T-helper 1 cell (primary cell): ENCODE measurements at regions not wholly inside any gene's neighbourhood (a gene's known extent, or its start where the extent isn't known, plus 50 kb on each side); places are given as distances from the start of the nearest gene placed in this dataset.
A peak's percentile ranks its signal among the peaks of the same experiment; 100 is the strongest.
"Not testable (repeated sequence)": the region's sequence is repeated elsewhere in the genome, so short reads cannot be mapped to it uniquely, and the experiment has no call there.

Experiments
- DNase-seq, 5 donors: peaks; one replicate each; pipeline ENCODE4 v3.0.0-alpha.2; 2012 to 2020

DNA sequence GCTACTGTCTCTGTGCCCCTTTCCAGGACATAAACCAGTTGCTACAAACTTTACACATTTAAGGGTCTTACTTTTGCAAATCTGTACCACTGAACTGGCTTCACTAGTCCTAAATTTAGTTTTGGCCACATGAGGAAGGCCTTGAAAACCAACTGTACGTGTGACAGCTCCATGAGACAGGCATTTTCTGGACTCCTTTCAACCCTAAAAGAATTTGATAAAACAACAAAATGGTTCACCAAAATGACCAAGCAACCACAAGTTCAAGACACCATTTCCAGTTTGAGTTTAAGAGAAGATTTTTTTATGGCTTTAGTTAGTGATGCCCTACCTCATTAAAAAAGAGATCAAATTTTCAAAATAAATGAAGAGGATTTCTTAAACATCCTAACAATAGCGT, 246.4 kb downstream of the ZNF674 start:
- DNase-seq: no peak

GRCh38 chrX:46295963-46296362, 249.3 kb downstream of the ZNF674 start:
- no peak for DNase-seq

GRCh38 chrX:46294234-46294633, 251.0 kb downstream of the ZNF674 start:
- no peak for DNase-seq

DNA sequence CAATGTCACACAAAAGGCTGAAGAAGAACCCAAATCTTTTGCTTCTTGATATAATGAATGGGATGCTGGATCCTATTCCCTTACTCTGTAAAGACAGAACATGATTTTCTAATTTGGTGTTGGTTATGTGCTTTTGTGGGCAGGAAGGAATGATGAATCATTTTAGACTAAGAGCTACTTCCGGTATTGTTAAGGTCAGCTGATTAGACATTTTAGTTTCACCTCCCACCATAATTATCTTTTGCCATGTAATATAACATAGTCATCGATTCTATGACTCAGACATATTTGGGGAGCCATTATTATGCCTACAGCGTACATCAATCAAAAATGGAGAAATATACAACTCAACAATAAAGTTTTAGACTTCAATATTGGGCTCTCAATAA, 265.3 kb downstream of the ZNF674 start:
- peak in 1 of 5 donors; percentile 68 for DNase-seq

GRCh38 chrX:46279214-46279924, 265.9 kb downstream of the ZNF674 start:
- DNase-seq: peak in 1 of 5 donors; percentile 49

DNA sequence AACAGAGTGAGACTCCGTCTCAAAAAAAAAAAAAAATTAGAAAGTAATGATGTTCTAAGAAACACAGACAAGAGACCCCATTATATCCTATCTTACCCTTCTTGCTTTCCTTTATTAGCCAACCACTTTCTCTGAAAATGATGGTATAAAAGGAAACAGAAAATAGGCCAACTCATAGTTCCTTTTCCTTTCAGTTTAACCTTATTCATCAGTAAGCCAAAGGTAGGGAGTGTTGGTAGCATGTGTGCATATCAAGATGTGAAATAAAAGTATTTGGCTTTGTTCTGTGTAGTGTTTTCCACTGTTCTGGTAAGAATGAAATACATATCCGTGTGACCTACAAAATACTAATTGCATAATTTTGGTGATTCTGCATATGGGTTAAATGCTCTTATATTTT, 266.6 kb downstream of the ZNF674 start:
- peak in 1 of 5 donors; percentile 12 for DNase-seq

DNA sequence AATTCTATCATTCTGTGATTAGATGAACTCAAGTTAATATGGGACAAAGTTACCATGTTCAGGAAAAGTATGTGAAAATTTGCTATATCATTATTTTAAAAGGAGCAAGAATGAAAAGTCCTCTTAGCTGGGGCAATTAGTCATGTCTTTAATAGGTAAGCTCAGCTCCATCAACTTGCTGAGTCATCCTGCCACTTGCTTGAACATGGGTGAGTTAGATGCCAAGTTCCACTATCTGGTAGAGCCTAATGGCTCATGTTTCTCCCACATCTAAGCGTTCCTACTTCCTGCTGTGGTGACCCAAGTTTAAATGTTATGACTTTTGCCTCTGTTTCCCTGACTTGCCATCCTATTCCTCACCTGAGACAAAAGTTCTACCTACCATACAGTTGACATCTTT, 276.8 kb downstream of the ZNF674 start:
- peak in 1 of 5 donors; percentile 35 for DNase-seq

- DNase-seq: no peak
These were observed 281.7 kb downstream of the ZNF674 start for GRCh38 chrX:46263494-46263893.

GRCh38 chrX:46262304-46262703, 282.9 kb downstream of the ZNF674 start:
- no peak for DNase-seq

- DNase-seq: no peak
These were observed 284.7 kb downstream of the ZNF674 start for GRCh38 chrX:46260499-46260898.

DNA sequence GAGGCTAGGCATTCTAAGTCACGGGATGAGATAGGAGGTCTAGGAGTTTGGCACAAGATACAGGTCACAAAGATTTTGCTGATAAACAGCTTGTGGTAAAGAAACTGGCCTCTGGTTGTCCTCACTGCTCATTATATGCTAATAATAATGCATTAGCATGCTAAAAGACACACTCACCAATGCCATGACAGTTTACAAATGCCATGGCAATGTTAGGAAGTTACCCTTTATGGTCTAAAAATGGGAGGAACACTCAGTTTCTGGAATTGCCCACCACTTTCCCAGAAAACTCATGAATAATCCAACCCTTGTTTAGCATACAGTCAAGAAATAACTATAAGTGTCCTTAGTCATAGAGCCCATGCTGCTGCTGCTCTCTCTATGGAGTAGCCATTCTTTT, 286.9 kb downstream of the ZNF674 start:
- no peak for DNase-seq

DNA sequence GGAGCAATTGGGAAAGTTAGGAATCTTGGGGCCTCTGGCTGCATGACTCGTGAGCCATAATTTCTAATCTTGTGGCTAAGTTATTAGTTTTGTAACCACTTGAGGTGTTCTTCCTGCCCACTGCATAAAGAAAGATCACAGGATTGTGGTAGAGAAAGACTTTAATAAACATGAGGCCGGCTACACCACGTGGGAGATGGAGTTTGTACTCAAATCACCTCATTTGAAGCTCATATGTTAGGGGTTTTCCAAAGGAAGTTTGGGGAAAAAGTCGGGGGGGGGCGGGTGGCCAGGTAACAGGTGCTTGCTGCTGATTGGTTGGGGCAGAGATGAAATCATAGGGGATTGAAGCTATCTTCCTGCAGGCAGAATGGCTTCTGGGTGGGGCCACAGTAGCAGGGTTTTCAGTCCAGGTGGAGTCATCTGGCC, 287.8 kb downstream of the ZNF674 start:
- no peak for DNase-seq

DNA sequence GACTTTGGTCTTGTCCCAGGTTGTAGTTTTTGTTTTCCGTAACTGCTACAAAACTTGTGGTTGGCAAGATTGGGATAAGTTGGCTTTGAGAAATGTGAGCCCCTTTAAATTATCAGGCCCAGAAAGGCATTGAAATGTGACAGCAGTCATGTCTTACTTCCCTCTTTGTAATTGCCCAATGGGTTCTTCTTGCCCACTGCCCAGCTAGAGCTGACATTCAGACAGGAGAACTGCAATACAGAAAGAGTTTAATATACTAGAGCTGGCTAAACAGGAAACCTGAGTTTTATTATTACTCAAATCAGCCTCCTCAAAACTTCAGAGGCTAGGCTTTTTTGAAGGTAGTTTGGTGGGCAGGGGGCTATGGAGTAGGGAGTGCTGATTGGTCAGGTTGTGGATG, 288.3 kb downstream of the ZNF674 start:
- no peak for DNase-seq

DNA sequence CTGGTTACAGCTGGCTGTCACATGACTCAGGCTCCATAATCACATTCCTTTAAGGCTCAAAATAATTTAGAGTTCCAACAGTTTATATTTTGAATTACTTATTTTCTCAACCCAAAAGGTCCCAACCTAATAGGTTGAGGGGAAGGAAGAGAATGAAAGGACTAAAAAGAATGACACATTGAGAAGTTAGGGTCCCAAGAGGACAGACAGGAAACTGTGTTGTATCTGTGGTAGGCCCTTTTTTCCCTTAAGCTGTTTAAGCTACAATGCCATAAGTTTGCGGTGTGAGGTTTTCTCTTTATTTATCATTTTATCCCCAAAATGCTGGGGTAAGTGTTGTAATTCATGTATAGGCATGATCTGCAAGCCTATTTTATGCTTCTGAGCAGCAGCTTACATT, 290.2 kb downstream of the ZNF674 start:
- DNase-seq: no peak

DNA sequence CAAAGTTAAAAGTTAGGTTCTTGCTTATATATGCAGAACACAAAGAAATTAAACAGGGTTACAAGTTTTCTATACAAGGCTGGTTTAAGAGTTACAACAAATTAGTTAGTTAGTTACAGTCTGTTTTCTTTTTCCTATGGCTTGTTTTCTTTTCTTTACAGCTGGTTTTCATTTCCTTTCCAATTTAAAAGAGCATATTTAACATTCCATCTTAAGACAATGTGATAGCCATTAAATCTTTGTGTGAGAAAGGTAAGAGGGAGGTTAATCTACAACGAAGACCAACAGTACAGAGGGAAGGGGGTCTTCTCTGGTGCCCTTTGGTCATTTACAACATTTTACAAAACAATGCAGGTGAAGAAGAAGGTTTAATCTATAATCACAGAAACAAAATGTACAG, 290.6 kb downstream of the ZNF674 start:
- no peak for DNase-seq

DNA sequence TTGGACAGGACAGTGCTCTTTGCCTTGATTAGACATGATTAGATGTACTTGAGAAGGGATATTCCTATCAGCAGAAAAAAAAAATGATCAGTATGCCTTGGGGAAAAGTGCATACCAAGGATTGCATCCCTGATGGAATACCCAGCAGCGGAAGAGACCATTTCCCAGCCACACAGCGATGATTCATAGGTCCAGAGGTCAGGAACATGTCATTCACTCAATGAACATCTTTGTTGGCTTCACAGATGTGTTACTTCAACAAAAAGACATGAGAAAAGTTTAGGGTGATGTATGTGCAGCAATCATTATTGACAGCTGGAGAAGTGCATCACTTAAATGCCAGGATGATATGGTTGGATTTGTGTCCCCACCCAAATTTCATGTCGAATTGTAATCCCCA, 293.5 kb downstream of the ZNF674 start:
- DNase-seq: no peak

GRCh38 chrX:46250151-46250550, 295.1 kb downstream of the ZNF674 start:
- DNase-seq: no peak

GRCh38 chrX:46247456-46247855, 297.8 kb downstream of the ZNF674 start:
- no peak for DNase-seq

DNA sequence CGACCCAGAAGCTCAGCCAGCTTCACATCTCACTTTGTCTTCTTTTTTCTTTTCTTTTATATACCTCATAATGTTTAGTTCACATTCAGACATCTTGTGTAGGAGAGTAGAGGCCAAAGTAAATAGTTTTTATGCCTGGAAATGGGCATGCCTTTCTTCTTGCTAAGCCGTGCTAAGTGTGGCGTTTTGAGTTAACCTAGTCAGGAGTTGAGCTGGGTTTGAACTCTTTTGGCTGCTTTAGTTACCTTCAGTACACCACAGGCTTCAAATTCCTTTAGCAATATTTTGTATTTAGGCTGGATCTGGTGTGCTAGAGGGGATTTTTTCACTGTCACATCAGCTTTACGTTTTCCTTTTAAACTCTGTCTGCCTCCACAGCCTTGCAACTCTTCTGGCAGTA, 300.8 kb downstream of the ZNF674 start:
- DNase-seq: no peak

GRCh38 chrX:46236411-46236810, 308.8 kb downstream of the ZNF674 start:
- no peak for DNase-seq

DNA sequence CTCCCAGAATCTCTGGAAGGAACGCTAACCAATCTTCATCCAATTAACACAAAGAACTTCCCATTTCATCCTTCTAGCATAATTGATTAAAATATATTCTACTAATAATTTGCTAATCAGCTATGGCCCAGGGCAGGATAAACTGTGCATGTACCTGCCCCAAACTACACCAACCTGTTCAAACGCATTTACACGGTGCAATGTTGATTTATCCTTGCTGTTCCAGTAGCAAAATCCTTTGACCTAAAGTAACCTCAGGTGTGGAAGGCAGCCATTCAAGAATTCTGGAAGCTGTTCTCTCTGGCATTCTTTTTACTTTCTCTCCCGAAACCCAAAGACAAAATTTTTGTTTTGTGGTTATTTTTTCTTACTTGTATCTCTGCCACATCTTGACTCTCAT, 309.4 kb downstream of the ZNF674 start:
- DNase-seq: no peak

- no peak for DNase-seq
These were observed 310.4 kb downstream of the ZNF674 start for GRCh38 chrX:46234775-46235174.

GRCh38 chrX:46228389-46228788, 316.8 kb downstream of the ZNF674 start:
- DNase-seq: no peak

GRCh38 chrX:46226422-46226821, 318.8 kb downstream of the ZNF674 start:
- DNase-seq: no peak

- DNase-seq: not testable (repeated sequence)
These were observed 321.7 kb downstream of the ZNF674 start for GRCh38 chrX:46223499-46223898.
